Psoas muscle (tissue), 7 donors: ENCODE measurements at regions not wholly inside any gene's neighbourhood (a gene's known extent, or its start where the extent isn't known, plus 50 kb on each side); places are given as distances from the start of the nearest gene placed in this dataset.

Experiments used
- ATAC-seq, 4 donors: fragments of 200-7000 bp; cut with Tn5 transposase; one replicate each; pipeline ENCODE4 v1.9.1; 2020; ENCODE audit warnings: moderate library complexity in 3 of 4, mild to moderate bottlenecking in 2 of 4
- DNase-seq, 2 donors: peaks; one replicate each; pipeline ENCODE4 v3.0.0-alpha.2; 2020
- H3K27ac ChIP-seq: fragments of 200-600 bp; one replicate; pipeline ENCODE4 v1.8.0; 2022
- H3K27me3 ChIP-seq, 3 donors: fragments of 200-600 bp in 1 of 3; one replicate each; pipeline versions ENCODE4 v1.6.1 to v1.8.0; 2013 to 2022; ENCODE audit warnings: low read length in 2 of 3, mild to moderate bottlenecking in 2 of 3, moderate library complexity in 1 of 3; ENCODE audit not compliant: insufficient read depth in 3 of 3
- H3K36me3 ChIP-seq, 2 donors: fragments of 200-600 bp in 1 of 2; one replicate each; pipeline versions ENCODE4 v1.6.1 to v1.8.0; 2013 to 2022; ENCODE audit warnings: low read depth in 1 of 2, mild to moderate bottlenecking in 1 of 2, moderate library complexity in 1 of 2; ENCODE audit not compliant: insufficient read depth in 1 of 2
- H3K4me1 ChIP-seq: fragments of 200-600 bp; one replicate; pipeline ENCODE4 v1.8.0; 2022
- H3K4me3 ChIP-seq: fragments of 200-600 bp; one replicate; pipeline ENCODE4 v1.8.0; 2022; ENCODE audit warnings: mild to moderate bottlenecking
- H3K9me3 ChIP-seq: fragments of 200-600 bp; one replicate; pipeline ENCODE4 v1.8.0; 2022
- CTCF ChIP-seq: fragments of 200-600 bp; IDR thresholded peaks from one replicate; pipeline ENCODE4 v1.8.0; 2022; ENCODE audit warnings: antibody characterized with exemption
- WGBS, 3 donors: extraction: QIAGEN DNeasy Blood & Tissue Kit; methylation state at CpG; one replicate each; pipeline versions ENCODE4 v1.1.6 to v1.1.7; 2013; 5-methylcytosine and 5-hydroxymethylcytosine counted together
- intact Hi-C, 2 donors: fragments of 100-400 bp; cut with DNase I; formaldehyde crosslinking; loops; one replicate each; pipeline versions ENCODE4 v1.11.0 to v1.14.2; 2022
- donor health status: healthy with polysubstance abuse.
- donor health status: DM: no; HTN: no; CAD: no; lungs with moderate emphysema.
- donor health status: Bipolar disorder and iron deficiency.
- donor health status: healthy.
- donor health status: DM: yes; HTN: yes; CAD: no.
- donor health status: DM: no; HTN: no; CAD: no.
- donor health status: DM: yes; HTN: yes; CAD: no.

GRCh38 chr6:50102676-50103075, 52.9 kb upstream of the DEFB112 start:
- no peak overlapping the region for H3K27ac ChIP-seq
- ATAC-seq (no peak), DNase-seq (no peak)
- no peak for TF ChIP-seq CTCF
- no peaks in the 10 kb centered on the region for H3K36me3 ChIP-seq
- no peaks in the 10 kb centered on the region for H3K9me3 ChIP-seq
- no peak overlapping the region for H3K4me3 ChIP-seq
- intact Hi-C loops = no loop called here
- no peaks in the 10 kb centered on the region for H3K27me3 ChIP-seq
- H3K4me1 ChIP-seq = no peaks in the 10 kb centered on the region

GRCh38 chr6:50110587-50110986, 60.9 kb upstream of the DEFB112 start:
- H3K36me3 ChIP-seq = no peaks in the 10 kb centered on the region
- WGBS, 3 donors = 91 to 94% (median 93%) methylated on average over 2 of the region's 2 CpGs
- DNase-seq (no peak), ATAC-seq (no peak)
- no peak overlapping the region for H3K27ac ChIP-seq
- intact Hi-C loops = no loop called here
- TF ChIP-seq CTCF = no peak
- H3K9me3 ChIP-seq = no peaks in the 10 kb centered on the region
- no peak overlapping the region for H3K4me3 ChIP-seq
- H3K4me1 ChIP-seq = peaks cover 6% of the 10 kb centered on the region
- no peaks in the 10 kb centered on the region for H3K27me3 ChIP-seq

DNA sequence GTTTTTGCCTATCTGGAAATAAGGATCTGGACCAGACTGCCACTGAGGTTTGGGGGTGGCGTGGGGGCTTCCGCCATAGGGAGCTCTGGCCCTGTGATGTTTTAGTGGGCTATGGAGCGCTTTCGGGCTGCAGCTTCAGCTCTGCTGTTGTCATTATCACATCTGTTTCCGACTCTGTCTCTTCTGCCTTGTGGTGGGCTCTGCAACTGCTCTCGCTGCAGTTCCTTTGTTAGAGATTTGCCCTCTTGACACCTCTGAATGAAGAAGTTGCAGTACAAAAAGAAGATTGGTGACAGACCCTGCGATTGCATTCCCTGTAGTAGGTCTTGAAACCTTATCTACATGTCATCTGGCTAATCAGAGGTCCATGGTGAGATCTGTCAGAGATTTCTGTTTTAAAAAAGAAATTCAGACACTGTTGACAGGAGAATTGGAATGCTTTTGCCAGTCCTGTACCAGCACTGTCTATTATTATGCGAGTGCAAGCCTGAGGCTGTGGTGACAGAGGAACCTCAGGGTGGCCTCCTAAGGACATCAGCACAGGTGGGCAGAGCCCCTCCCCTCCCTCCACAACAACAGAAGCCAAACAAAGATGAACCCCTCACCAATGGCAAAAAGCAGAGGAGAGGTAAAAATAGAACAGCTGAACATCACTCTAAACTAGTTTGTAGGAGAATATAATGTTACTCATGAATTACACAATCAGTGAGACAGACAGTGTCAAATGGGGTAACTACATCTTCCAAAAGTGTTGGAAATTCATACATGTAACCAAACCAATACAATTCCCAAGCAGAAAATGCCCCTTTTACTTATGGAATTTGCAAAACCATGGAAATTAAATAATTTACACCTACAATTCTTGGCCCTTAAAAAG, 63.5 kb upstream of the DEFB112 start:
- WGBS, 3 donors = 68 to 72% (median 69%) methylated on average over 8 of the region's 8 CpGs

GRCh38 chr6:50116390-50116789, 66.7 kb upstream of the DEFB112 start:
- intact Hi-C loops = no loop called here
- H3K4me1 ChIP-seq = peaks cover 6% of the 10 kb centered on the region
- H3K36me3 ChIP-seq = no peaks in the 10 kb centered on the region
- H3K27ac ChIP-seq = no peak overlapping the region
- DNase-seq (no peak), ATAC-seq (no peak)
- H3K9me3 ChIP-seq = no peaks in the 10 kb centered on the region
- 62 to 79% (median 62%) methylated on average over 2 of the region's 2 CpGs for WGBS, 3 donors
- no peak overlapping the region for H3K4me3 ChIP-seq
- no peak for TF ChIP-seq CTCF
- H3K27me3 ChIP-seq = no peaks in the 10 kb centered on the region

More for the DNA sequence above, 63.5 kb upstream of the DEFB112 start:
- TF ChIP-seq CTCF = no peak
- intact Hi-C loops = no loop called here
- no peaks in the 10 kb centered on the region for H3K36me3 ChIP-seq
- peak; percentile 37 to 93 (median 58) for ATAC-seq
- no peaks in the 10 kb centered on the region for H3K27me3 ChIP-seq
- H3K27ac ChIP-seq = no peak overlapping the region
- H3K4me1 ChIP-seq = peaks cover 6% of the 10 kb centered on the region
- no peak overlapping the region for H3K4me3 ChIP-seq
- DNase-seq = no peak
- no peaks in the 10 kb centered on the region for H3K9me3 ChIP-seq
